GM21529 (cell line): ENCODE measurements at regions not wholly inside any gene's neighbourhood (a gene's known extent, or its start where the extent isn't known, plus 50 kb on each side); places are given as distances from the start of the nearest gene placed in this dataset.
"Not testable (repeated sequence)": the region's sequence is repeated elsewhere in the genome, so short reads cannot be mapped to it uniquely, and the experiment has no call there.

Experiments
- ATAC-seq: cut with Tn5 transposase; IDR thresholded peaks from one replicate; pipeline ENCODE4 v1.9.1; 2021; ENCODE audit not compliant: unreplicated experiment

DNA sequence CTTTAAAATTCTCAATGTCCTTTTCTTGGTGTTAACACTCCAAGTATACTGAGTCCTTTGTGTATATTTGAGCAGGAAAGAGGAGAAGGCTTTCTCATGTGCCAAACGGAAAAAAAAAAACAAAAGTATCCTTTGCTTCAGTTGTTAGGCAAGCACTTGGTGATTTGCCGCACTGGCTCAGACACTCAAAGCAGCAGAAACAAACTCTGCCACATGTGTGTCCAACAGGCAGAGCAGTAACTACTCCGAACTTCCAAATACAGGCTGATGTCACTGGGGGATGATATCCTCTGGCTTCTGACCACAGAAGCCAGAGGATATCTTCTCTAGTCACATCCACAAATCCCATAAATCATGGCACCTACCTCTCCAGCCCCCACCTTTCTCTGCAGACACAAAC, 108.0 kb upstream of the SALL3 start:
- ATAC-seq, result no peak

DNA sequence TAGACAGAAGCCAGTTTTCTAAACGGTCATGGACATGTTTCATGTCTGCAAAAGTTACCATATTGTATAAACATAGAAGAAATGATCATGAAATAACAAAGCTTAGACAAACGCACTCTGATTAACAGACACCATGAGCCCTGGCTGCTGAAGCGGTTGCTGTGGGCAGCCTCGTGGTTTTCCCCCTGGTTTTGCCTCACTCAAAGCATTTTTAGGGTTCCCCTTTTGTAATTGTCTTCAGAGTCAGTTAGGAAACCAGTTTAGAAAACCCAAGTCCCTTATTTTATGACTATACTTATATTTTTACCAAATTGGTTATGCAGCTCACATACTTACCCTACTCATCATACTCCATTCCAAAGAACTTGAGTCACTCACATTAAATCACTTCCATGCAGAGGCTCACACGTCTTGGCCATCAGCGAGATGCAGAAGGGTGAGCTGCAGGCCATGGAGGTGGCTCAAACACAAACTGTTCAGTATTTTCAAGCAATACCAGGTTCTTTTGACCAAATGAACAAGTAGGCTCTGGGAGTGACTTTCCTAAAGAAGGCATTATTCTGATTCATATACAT, 105.6 kb upstream of the SALL3 start:
- ATAC-seq, result no peak

DNA sequence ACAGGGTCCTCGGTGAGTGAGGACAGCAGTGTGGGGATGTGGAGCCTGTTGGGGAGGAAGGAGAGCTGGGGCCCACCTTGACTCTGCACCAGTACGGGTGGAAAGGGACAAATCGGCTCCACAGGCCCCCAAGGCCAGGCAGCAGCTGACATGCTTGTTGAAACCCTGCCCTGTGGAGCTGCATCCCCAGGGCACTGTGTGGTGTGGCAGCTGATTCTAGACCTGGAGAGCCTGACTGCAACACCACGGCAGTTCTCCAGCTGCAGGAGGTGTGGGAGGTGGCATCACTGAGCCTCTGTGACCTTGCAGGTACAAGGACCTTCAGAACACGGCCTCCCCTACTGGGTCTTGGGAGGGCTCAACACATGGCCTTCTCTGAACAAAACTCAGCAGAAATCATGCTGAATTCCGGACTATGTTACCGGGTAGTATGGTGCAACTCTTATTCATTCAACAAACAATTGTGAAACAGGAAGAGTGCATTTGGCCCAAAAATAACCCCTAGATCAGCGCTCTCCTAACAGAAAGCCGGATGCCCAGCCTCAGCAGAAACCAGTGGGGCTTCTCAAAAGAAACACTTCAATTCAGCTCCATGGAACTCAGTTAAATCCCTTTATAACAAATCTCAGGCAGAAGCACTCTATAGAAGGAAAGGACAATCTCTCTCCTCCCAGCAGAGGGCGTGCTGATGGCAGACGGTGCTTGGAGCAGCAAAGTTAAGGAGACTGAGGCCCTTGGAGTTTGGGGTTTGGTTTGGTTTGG, 104.4 kb upstream of the SALL3 start:
- no peak for ATAC-seq

DNA sequence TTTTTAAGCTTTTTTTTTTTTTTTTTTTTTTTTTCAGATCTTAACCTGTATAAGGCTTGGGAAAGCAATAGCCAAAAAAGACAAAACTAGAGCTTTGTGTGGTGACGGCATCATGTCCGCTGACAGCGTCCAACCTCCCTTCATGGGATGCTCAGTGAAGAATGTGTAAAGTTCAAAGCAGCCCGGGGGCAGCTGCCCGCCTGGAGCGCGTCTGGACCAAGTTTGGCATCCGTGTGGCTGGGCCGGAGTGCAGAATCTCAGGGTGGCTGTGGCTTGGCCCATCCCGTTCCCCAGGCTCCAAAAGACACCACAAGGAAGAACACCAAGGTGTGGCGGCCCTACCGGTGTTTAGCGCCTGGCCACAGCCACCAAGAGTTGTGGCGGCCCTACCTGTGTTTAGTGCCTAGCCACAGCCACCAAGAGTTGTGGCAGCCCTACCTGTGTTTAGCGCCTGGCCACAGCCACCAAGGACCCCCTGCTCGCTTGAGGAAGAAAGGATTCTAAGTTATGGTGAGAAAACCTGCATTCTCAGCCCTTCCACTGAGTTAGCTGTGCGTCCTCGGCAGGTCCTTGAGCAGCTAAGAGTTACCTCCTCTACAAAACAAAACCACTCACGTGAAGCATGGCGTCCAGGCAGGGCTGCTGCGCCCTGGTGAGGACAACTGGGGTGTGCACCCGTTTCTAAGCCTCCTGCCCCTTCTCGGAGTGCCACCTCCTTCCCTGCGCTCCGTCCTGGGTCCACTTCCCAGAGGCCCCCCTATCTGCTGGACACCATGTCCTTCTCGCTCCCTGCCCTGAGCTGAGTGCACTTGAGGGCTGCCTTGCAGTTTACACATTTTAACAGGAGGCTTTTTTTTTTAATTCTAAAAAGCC, 103.6 kb upstream of the SALL3 start:
- ATAC-seq, result no peak

DNA sequence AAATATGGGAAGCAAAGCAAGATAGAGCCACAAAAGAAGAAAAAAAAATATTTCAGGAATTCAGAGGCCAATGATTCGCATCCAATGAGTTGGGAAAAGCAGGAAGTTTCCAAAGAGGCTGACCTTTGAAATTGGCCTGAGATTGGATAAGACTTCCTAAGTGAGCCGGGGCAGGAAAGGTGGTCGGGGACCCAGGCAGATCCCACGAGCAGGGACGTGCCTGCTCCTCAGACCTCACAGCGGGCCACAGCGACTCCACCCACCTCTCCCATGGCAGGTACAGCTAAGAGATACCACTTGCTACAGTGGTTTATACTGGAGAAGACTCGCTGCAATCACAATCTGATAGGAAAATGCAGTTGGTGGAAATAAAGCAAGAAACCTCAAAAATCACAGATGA, 102.8 kb upstream of the SALL3 start:
- no peak for ATAC-seq

DNA sequence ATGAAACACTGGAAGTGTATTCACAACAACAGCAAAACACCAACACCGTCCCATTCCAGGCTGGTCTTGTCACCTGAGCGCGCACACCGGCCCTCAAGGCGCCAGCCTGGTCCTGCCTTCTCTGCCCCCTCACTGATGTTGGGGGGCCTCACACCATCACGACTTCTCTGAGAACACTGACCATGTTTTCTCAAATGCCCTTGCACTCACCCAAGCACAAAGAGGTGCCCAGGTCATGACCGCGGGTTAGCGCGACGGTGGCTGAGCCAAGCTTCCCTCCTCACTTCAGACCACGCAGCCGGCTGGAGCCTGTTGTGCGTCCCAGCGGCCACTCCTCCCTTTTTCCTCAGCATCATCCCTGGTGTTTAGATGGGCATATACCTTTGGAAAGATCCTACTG, 101.3 kb upstream of the SALL3 start:
- ATAC-seq, result no peak

DNA sequence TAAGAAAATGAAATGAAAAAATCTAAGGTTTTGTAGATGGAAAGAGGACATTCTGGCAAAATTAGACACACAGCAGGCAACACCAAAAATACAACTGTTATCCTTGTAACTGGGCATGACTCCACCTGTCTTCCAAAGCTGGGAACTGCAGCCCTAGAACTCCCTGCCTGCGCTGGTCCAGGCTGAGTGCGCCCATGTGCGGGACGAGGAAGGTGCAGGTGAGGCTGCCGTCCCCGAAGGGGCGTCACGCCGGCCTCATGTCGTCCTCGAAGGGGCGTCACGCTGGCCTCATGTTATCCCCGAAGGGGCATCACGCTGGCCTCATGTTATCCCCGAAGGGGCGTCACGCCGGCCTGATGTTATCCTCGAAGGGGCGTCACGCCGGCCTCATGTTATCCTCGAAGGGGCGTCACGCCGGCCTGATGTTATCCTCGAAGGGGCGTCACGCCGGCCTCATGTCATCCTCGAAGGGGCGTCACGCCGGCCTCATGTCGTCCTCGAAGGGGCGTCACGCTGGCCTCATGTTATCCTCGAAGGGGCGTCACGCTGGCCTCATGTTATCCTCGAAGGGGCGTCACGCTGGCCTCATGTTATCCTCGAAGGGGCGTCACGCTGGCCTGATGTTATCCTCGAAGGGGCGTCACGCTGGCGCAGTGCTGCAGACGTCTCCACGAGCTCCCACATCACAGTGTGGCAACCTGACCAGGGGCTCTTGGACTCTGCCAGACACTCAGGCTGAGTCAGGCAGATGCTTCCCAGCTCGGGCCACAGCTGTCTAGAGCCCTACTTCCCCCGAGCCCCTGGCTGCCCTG, 100.3 kb upstream of the SALL3 start:
- ATAC-seq, result not testable (repeated sequence)

DNA sequence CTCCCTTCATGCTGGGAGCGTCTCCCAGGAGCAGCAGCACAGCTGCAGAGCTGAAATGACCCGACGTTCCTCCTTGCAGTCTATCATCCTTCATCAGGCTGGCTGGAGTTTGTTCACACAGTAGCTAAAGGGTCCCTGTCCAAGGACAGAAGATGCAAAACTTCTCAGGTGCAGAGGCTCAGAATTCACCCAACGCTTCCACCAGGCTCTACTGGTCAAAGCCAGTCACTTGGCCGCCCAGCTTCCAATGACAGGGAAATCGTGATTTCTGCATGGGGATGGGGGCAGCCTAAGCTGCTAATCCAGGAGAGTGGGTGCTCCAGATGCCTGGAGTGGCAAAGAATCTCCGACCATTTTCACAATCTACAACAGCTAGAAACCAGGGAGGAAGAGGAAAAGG, 97.0 kb upstream of the SALL3 start:
- no peak for ATAC-seq

DNA sequence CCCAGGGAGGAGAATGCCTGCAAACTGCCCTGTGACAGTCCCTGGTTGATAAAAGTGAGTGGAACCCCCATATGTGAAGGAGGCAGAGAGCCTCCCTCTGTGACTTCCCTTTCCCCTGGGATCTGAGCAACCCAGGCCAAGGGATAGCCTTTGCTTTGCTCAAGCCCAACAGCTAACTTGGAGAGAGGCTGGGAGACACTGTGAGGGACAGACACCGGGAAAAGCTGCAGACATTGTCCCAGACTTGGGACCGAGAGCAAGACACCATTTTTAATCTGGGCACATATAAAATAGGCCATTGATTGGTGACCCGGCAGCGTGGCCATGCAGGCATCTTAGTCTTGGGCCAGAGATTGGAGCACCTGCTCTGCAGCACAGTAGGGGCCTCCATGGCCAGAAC, 96.1 kb upstream of the SALL3 start:
- no peak for ATAC-seq

DNA sequence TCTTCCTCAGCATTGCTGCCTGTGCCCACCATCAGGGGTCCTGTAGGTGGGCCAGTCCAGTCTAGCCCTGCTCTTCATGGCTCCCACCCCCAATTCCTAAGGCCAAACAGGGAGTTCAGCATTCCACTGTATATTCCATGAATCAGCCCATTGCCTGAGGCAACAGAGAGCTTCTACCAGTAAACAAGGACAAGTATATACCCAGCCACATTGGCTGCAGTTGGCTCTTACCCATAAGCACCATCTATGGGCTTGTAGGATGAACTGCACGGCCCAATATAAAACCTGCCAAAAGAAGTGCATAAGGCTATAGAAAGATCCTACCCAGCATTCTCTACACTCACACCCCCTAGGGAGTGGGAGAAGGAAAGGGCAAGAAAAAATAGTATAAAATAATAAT, 95.1 kb upstream of the SALL3 start:
- ATAC-seq, result no peak

DNA sequence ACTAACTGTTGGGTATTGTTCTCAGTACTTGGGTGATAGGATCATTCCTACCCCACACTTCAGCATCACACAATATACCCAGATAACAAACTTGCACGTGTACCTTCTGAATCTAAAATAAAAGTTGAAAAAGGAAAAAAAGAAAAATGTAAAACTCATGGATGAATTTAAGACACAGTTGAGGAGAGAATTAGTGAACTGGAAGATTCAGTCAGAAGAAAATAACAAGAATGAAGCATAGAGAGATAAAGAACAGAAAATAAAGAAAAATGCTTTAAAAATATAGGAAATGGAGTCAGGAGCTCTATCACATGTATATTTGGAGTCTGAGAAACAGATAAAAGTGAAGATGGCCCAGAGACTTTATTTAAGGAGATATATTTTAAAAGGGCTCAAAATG, 90.4 kb upstream of the SALL3 start:
- no peak for ATAC-seq

DNA sequence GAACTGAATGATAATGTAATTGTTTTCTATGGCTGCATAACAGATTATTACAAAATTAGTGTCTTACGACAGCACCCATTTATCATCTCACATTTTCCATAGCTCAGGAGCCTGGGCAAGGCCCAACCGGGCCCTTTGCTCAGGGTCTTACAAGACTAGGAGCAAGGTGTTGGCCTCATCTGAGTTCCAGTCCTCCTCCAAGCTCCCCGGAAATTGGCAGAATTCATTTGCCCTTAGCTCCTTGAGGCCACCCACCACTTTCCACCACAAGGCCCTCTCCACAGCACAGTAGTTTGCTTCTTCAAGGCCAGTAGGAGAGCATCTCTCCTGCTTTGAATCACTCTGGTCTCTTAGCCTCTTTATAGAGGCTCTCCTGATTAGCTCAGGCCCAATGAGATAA, 89.2 kb upstream of the SALL3 start:
- no peak for ATAC-seq

DNA sequence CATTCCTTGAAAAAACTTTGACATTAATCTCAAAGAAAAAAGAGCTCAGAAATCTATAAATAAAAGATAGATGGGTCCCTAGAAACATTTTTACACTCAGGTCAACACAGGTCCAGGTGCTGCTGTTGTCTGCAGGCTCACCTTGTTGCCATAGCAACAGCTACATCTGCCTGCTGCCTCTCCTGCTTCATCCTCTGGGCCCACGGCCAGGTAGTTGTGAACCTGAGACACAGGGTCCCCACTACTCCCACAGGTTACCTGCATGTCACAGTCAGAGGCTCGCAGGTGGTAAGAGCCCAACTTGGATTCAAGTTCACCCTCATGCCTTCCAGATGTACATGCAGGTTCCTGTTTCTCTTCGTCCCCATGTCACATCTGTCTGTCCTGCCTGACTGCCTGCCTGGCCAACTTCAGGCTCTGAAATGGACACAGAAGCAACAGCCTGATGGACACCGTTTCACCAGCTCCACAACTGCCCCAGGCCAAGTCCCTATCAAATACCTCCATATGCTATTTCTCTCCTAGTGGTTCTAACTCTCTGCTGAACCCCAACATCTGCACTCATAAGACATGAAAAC, 88.3 kb upstream of the SALL3 start:
- no peak for ATAC-seq

DNA sequence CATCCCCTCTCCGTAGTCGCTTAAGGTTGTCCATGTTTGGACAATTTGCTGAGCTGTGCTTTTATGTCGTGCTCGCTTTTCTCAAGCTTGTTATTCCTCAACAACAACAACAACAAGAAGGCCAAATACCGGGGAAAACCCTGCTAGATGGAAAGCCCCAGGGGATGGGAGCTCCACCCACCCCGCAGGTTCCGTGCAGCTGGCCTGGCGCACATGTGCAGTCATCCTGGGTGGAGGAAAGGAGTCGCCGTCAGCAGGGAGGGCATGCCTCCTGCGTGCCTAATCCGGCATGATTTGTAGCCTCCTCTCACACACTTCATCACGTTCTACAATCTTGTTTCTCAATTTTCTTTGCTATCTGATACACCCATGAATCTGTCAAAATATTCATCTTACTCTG, 87.4 kb upstream of the SALL3 start:
- ATAC-seq, result no peak

DNA sequence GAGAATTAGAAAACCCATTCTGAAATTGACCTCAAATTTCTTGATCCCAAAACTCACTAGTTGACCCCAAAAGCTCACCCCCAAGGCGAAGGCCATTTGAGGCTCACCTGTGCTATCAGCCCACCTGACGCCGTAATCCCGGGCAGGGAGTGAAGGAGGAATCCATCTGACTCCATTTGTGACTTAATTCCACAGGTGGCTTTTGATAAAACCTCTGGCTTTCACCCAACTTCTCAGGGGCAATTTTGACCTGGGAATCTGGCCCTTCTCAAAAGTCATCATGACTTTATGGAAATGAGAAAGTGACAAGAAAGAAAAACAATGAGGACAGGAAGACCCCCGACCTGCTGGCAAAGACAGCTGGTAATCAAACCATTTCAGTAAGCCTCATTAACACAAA, 86.9 kb upstream of the SALL3 start:
- no peak for ATAC-seq

DNA sequence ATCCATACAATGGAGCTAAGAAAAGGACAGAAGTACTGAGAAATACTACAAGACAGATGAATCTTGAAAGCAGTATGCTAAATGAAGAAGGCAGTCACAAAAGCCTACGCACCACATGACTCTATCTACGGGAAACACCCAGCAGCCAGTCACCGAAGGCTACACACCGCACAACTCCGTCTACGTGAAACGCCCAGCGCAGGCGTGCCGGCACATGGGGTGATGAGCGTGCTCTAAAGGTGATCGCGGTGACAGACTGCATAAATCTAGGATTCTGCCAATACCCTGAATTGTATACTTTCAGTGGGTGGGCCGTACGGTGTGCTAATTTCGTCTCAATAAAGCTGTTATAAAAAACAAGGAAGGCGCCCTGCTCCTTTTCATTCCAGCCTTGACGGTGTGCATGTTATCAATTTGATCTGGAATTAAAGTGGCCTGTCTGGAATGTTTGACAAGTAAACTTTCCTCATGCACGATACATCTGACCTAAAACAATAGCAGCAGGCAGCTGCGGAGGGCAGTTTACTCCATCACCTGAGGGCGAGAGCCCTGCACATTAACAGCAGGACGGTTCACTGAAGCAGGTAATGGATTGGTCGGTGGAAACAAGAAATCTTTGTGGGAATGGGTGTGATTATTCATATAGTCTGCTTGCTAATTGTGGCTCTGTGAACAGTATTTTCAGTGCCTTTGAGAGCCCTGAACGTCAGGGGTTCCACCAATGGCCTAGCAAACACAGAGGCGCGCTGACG, 86.2 kb upstream of the SALL3 start:
- no peak for ATAC-seq

DNA sequence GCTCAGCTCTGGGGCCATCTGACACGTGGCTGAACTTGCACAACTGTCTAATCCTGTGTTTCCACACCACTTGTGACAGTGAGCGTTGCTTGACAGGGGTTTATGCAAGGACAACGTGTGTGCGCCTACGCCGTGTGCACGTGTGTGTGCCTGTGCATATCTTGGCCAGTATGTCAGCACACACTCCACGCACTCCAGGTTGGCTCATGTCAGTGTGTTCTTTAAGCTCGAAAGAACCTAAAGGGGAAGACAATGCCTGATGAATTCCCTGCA, 85.6 kb upstream of the SALL3 start:
- no peak for ATAC-seq

DNA sequence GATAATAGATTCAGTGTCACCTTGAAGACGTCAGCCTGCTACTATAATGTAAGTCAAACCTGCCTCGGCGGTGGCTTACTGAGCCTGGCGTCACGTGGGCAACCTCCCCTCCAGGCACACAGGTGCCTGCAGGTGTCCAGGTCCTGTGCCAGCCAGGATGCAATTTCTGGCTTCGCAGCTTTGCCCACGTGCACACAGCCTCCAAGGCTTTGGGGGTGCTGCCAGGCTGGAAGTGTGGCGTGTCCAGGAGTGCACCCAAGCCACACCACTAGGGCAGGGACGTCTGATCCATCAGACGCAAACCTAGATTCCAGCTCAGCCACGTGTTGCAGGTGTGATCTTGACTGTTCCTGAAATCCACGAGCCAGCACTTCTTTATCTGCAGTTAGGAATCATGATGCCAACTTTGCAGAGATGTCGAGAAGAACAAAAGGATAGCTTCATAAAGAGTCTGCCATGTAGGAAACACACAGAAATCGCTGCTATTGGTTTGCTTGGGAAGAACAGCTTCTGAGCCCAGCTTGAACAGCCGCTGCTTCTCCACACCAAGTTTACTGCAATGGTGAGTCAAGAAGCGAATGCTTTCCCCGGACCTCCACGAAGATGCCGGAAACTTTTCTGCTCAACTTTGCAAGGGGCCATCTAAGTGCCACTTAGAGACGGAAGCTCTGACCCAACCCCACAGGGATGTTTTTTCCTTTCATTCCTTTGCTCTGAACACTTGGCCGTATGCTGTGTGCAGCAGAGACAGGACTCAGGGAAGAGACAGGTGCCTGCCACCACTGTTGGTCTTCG, 84.2 kb upstream of the SALL3 start:
- ATAC-seq, result no peak

DNA sequence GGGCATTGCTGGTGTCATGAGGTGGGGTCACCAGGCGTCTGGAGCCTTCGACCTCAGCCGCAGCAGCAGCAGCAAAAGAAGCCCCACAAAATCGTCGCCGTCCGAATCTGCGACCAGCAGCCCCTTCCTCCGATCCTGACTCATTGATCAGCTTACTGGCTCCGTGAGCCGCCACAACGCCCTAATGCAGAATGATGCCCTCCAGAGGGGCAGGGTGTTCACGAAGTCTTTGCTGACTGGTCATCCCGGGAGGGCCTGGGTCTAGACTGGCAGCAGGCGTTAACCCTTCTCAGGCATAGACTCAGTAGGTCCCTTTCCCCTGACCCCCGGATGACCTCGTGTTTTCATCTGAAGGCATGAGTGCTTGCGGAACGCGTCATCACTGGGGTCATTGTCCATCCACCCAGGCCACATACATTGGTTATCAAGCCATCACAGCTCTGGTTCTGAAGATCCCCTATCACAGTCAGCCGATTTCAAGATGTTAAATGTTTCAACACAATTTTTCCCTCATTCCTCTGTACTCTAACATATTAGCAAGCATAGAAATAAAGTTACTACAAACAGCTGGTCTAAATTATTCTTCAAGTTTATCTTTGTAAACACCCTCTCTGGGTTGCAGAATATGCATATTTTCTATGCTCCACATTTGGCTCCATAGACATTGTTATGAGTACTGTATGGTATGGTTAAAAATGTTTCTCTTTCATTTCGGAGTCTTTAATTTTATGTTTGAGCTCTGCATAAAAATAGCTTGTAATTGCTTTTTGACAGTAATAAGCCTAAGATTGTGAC, 83.3 kb upstream of the SALL3 start:
- no peak for ATAC-seq
